Type B pancreatic cell (in vitro differentiated cells): ENCODE measurements at regions not wholly inside any gene's neighbourhood (a gene's known extent, or its start where the extent isn't known, plus 50 kb on each side); places are given as distances from the start of the nearest gene placed in this dataset.

Source experiments
- DNase-seq: peaks from one replicate; pipeline ENCODE4 v3.0.0; 2021; ENCODE audit warnings: mixed read lengths; ENCODE audit not compliant: unreplicated experiment; ENCODE audit errors: extremely low spot score
- H3K27ac Mint-ChIP-seq: 2 replicates; pipeline ENCODE4 v1.8.0; 2021; ENCODE audit warnings: mild to moderate bottlenecking, mixed read lengths
- H3K27me3 Mint-ChIP-seq: 2 replicates; pipeline ENCODE4 v1.8.0; 2021; ENCODE audit warnings: mixed read lengths
- H3K36me3 Mint-ChIP-seq: 2 replicates; pipeline ENCODE4 v1.8.0; 2021; ENCODE audit warnings: mixed read lengths
- H3K4me1 Mint-ChIP-seq: one replicate; pipeline ENCODE4 v1.8.0; 2021; ENCODE audit warnings: mixed read lengths; ENCODE audit not compliant: unreplicated experiment
- H3K4me3 Mint-ChIP-seq: 2 replicates; pipeline ENCODE4 v1.8.0; 2021; ENCODE audit warnings: mild to moderate bottlenecking, mixed read lengths
- H3K9me3 Mint-ChIP-seq: 2 replicates; pipeline ENCODE4 v1.8.0; 2021; ENCODE audit warnings: mixed read lengths
- CTCF ChIP-seq: fragments of 200-600 bp; sonication (generic); conservative IDR thresholded peaks from 2 replicates; pipeline ENCODE4 v1.5.0; 2021; ENCODE audit warnings: antibody characterized with exemption, mild to moderate bottlenecking

DNA sequence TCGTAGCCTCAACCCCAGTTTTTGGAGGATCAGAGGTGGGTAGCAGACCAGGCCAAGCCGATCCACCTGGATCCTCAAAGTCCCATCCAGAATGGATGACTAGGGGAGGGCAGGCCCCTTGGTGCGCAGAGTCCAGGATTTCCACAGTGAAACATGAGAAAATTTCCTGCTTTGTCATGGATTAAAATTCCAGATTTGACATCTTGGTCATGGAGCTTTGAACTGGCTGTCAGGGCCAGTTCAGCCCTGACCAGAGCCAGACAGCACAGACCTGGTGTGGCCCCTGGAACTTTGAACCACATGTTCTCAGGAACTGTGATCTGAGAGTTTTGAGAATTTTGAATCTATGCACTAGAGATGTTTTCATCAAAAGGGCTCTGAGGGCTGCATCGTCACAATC, 177.5 kb downstream of the MN1 start:
- DNase-seq = no peak
- Mint-ChIP-seq H3K4me3 (no peak overlapping the region), H3K4me1 (peaks cover 24% of the 10 kb centered on the region), H3K27ac (no peak overlapping the region), H3K36me3 (peaks cover under 1% of the 10 kb centered on the region), H3K9me3 (peaks cover 1% of the 10 kb centered on the region), H3K27me3 (peaks cover 5% of the 10 kb centered on the region)
- no peak for TF ChIP-seq CTCF

GRCh38 chr22:27624705-27625104, 176.9 kb downstream of the MN1 start:
- Mint-ChIP-seq H3K4me1 (peaks cover 27% of the 10 kb centered on the region), H3K27ac (no peak overlapping the region), H3K9me3 (peaks cover 5% of the 10 kb centered on the region), H3K36me3 (peaks cover 3% of the 10 kb centered on the region), H3K27me3 (peaks cover 5% of the 10 kb centered on the region), H3K4me3 (no peak overlapping the region)
- no peak for TF ChIP-seq CTCF
- no peak for DNase-seq

DNA sequence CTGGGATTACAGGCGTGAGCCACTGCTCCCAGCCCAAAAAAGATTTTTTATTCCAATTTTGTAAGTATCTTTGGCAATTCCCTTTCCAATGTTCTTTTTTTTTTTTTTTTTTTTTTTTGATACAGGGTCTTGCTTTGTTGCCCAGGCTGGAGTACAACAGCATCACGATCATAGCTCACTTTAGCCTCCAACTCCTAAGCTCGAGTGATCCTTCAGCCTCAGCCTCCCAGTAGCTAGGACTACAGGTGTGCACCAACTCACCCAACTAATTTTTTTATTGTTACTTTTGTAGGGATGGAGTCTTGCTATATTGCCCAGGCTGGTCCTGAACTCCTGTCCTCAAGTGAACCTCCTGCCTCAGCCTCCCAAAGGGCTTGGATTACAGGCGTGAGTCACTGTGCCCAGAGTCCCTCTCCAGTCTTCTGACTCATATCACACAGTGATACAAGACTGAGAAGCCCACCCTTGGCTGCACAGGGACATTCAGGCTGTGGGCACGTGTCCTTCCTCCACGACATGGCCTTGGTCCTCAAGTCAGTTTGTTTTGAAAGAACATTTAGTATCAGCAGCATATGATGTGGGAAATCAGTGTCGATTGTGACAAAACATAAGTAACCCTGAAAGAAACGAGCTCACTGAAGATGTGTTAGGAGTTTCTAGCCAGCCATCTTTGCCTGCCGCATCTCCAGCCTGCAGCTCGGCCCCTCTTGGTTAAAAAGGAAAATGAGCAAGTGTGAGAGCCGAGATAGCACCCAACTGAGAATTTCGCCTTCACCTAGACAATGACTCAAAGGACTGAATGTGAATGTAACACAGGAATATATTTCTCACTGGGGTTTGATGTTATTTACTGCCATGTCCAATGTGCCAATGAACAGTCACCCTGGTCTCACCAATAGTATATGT, 175.5 kb downstream of the MN1 start:
- H3K4me3 Mint-ChIP-seq = no peak overlapping the region
- H3K27me3 Mint-ChIP-seq = no peaks in the 10 kb centered on the region
- DNase-seq = no peak
- H3K27ac Mint-ChIP-seq = peak overlapping the region; percentile 13
- peaks cover 21% of the 10 kb centered on the region for H3K4me1 Mint-ChIP-seq
- no peak for TF ChIP-seq CTCF
- peaks cover 5% of the 10 kb centered on the region for H3K9me3 Mint-ChIP-seq
- H3K36me3 Mint-ChIP-seq = peaks cover 3% of the 10 kb centered on the region

DNA sequence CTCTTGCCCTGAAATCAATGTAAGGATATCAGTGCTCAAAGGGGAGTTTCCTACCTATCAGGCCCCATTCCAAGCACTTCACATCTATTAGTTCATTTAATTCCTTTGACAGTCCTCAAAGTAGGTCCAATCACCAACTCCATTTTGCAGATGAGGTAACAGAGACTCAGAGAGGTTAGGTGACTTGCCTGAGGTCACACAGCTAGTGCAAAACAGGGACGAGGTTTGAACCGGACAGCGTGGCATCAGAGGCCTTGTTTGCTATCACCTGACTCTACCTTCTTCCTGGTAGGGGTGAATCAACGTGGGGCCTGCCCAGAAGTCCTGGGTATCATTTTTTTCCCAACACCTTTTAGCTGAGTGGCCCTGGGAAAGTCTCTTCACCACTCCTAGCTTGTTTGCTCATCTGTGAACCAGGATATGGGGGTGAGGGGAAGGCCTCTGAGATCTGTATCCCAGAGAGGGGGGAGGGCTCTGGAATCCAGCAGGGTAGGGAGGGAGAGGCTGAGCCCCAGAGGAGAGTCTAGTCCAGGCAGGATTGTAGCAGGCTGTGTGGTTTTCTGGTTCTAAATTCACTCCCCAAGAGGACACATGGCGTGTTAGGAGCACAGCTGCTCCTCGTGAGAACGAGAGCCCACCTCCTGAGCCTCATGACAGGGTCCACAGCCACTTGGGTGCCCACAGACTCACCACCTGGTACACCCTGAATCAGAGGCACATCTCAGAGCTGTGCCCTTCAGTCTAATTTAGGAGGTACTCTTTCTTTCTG, 174.7 kb downstream of the MN1 start:
- Mint-ChIP-seq H3K4me3 (no peak overlapping the region), H3K27ac (no peak overlapping the region), H3K36me3 (peaks cover 3% of the 10 kb centered on the region), H3K9me3 (peaks cover 5% of the 10 kb centered on the region), H3K27me3 (peaks cover 1% of the 10 kb centered on the region), H3K4me1 (peaks cover 23% of the 10 kb centered on the region)
- TF ChIP-seq CTCF = no peak
- DNase-seq = no peak

GRCh38 chr22:27627444-27627833, 174.1 kb downstream of the MN1 start:
- no peak overlapping the region for H3K27ac Mint-ChIP-seq

More at GRCh38 chr22:27627444-27627833, 174.1 kb downstream of the MN1 start:
- H3K36me3 Mint-ChIP-seq = peaks cover 3% of the 10 kb centered on the region
- DNase-seq = no peak
- no peak overlapping the region for H3K4me3 Mint-ChIP-seq
- H3K9me3 Mint-ChIP-seq = peaks cover 5% of the 10 kb centered on the region
- H3K4me1 Mint-ChIP-seq = peaks cover 24% of the 10 kb centered on the region
- H3K27me3 Mint-ChIP-seq = peaks cover 3% of the 10 kb centered on the region
- TF ChIP-seq CTCF = peak; percentile 38
